GM21381 (cell line): ENCODE measurements at regions not wholly inside any gene's neighbourhood (a gene's known extent, or its start where the extent isn't known, plus 50 kb on each side); places are given as distances from the start of the nearest gene placed in this dataset.
"Not testable (repeated sequence)": the region's sequence is repeated elsewhere in the genome, so short reads cannot be mapped to it uniquely, and the experiment has no call there.

Source experiments
- ATAC-seq: cut with Tn5 transposase; IDR thresholded peaks from one replicate; pipeline ENCODE4 v1.9.1; 2021; ENCODE audit warnings: mild to moderate bottlenecking, moderate library complexity; ENCODE audit not compliant: unreplicated experiment

GRCh38 chr4:116551806-116552205 lies 533.6 kb downstream of the TRAM1L1 start:
- no peak for ATAC-seq

DNA sequence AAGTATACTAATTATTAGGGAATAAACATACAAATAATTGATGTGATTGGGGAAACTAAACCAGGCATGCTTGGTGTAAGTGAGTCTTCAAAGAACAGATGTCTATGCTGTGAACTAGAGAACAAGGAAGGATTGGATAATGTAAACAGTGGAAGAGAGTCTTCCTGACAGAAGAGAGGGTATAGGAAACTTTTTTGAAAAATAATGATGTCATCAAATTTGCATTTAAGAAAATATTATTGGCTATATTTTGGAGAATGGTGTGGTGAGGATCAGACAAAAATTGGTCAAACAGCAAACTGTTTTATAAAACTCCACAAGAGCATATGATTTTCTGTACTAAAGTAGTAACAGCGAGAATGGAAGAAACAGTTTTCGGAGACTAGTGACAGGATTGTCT lies 537.7 kb downstream of the TRAM1L1 start:
- no peak for ATAC-seq

- ATAC-seq: no peak
These were observed 538.6 kb downstream of the TRAM1L1 start for GRCh38 chr4:116546759-116547158.

GRCh38 chr4:116544946-116545345 lies 540.4 kb downstream of the TRAM1L1 start:
- ATAC-seq: no peak

- ATAC-seq: no peak
These were observed 545.6 kb downstream of the TRAM1L1 start for GRCh38 chr4:116539744-116540143.

DNA sequence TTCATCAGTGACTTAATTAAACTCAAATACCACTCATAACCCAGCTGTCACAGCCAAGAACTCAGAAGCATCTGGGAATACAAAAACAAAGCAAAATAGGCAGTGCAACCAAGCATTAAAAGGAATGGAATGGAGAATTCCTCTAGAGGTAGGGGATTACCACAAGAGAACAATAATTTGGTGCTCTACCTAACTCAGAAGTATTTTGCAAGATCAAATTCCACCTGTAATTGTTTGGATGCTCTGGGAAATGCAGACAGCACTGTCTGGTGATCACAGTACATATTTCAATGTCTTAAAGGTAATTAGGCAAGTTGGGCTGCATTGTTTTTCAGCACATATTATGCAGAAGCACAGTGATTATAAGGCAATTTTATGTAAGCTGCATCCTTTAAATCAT lies 547.5 kb downstream of the TRAM1L1 start:
- ATAC-seq: no peak

- not testable (repeated sequence) for ATAC-seq
These were observed 549.4 kb downstream of the TRAM1L1 start for GRCh38 chr4:116536024-116536423.

GRCh38 chr4:116531870-116532269 lies 553.5 kb downstream of the TRAM1L1 start:
- ATAC-seq: no peak

GRCh38 chr4:116531026-116531425 lies 554.4 kb downstream of the TRAM1L1 start:
- ATAC-seq: no peak

- ATAC-seq: no peak
These were observed 555.3 kb downstream of the TRAM1L1 start for GRCh38 chr4:116530048-116530447.

GRCh38 chr4:116529129-116529528 lies 556.2 kb downstream of the TRAM1L1 start:
- no peak for ATAC-seq

GRCh38 chr4:116522922-116523321 lies 562.5 kb downstream of the TRAM1L1 start:
- no peak for ATAC-seq

DNA sequence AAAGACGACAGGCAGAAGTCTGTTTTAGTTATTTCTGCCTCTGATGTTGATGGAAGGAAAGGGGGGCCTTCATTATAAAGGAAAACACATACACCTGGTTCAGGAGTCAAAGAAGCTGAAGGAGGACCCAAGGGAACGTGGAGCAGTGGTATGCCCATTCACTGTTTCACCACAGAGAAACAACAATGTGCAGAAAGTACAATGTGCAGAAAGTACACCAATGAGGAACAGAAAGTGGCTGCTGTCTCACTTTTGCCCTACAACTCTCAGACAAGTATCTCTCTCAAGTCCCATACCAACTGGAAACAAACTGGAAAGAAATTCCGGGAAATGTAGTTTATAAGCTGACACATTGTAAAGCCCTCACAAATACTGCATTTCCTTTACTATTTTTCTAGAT lies 564.5 kb downstream of the TRAM1L1 start:
- no peak for ATAC-seq

GRCh38 chr4:116516711-116517110 lies 568.7 kb downstream of the TRAM1L1 start:
- no peak for ATAC-seq

DNA sequence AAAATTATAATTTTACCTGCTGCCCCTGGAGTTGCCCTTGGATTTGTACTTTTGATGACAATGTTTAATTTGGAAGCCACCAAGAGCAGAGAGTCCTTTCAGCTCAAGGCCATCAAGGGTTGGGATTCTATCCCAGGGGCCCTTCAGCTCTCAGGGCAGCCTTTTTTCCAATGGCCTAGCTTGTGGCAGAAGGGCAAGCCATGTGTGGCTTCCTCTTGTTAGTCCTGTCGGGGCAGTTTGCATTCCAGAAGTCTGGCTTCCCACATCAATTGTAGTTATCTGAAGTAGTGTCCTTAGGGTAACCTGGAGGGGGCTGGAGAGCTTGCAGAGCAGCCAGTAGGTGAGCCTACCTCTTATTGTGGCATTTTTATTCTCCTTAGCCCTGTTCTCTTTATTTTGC lies 569.4 kb downstream of the TRAM1L1 start:
- ATAC-seq: no peak

- no peak for ATAC-seq
These were observed 572.8 kb downstream of the TRAM1L1 start for GRCh38 chr4:116512552-116512951.

GRCh38 chr4:116501954-116502353 lies 583.4 kb downstream of the TRAM1L1 start:
- ATAC-seq: no peak

- ATAC-seq: no peak
These were observed 585.2 kb downstream of the TRAM1L1 start for GRCh38 chr4:116500225-116500624.

- ATAC-seq: no peak
These were observed 595.6 kb downstream of the TRAM1L1 start for GRCh38 chr4:116489739-116490138.

DNA sequence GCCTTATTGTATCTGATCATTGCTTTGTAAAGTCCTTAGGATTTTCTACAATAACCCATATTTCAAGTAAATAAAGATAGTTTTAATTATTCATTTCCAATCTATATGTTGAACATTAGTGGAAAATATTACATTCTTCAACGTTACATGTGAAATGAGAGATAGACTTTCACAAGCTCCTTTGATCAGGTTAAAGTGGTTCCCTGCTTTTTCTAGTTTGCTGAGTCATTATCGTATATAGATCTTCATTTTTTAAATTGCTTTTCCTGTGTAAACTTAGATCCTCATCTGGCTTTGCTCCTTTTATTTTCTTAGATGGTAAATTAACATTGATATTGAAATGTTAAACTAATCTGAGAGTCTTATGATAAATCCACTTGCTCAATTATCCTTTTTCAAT lies 599.0 kb downstream of the TRAM1L1 start:
- no peak for ATAC-seq

- no peak for ATAC-seq
These were observed 604.8 kb downstream of the TRAM1L1 start for GRCh38 chr4:116480546-116480945.

DNA sequence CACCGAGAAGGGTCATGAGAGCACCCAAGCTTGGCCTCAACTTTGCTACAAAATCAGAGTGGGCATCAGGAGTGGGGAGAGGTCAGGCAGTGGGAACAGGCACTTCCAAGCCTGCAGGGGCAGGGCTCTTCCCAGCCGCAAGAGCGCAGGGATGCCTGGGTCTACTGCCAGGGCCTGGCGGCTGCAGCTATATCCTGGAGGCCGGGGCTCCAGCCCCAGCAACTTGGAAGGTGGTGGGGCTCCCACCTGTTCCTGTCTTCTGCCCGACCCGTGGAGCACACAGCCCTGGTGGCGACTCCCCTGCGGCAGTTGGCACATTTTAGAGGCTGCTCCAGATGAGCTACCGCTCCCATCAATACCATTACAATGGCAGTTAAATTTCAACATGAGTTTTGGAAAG lies 607.0 kb downstream of the TRAM1L1 start:
- no peak for ATAC-seq

GRCh38 chr4:116469582-116469981 lies 615.8 kb downstream of the TRAM1L1 start:
- no peak for ATAC-seq

DNA sequence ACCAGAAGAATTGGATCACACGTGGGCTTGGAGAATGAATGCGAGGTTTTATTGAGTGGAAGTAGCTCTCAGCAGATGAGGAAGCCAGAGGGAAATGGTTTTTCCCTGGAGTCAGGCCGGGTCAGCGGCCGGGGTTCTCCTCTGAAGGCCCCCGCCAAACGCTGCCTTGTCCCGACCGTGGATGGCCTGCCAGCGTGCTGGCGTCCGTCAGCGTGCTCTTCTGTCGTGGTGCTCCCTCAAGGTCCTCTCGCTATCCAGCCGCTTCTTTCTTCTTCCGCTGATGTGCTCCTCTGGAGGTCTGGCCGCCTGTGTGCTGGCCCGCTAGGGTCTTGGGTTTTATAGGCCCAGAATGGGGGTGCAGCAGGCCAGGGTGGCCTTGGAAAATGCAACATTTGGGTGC lies 632.2 kb downstream of the TRAM1L1 start:
- no peak for ATAC-seq
